Panc1 (cell line): ENCODE measurements at regions not wholly inside any gene's neighbourhood (a gene's known extent, or its start where the extent isn't known, plus 50 kb on each side); places are given as distances from the start of the nearest gene placed in this dataset.
"Not testable (repeated sequence)": the region's sequence is repeated elsewhere in the genome, so short reads cannot be mapped to it uniquely, and the experiment has no call there.

Experiments
- ATAC-seq: fragments of 200-7000 bp; cut with Tn5 transposase; 2 replicates; pipeline ENCODE4 v1.9.1; 2020; ENCODE audit warnings: mild to moderate bottlenecking, moderate library complexity
- BruUV-seq: library from RNA; stranded (reverse); fragments of 400-500 nt; replicated peaks from 2 replicates; lab custom pipeline; 2021; lab: Mats Ljungman, UMichigan
- CTCF ChIA-PET: fragments of 300-600 bp; sonication (Branson Sonifier 250); formaldehyde crosslinking; loops from one replicate; lab custom pipeline; 2022; ENCODE audit warnings: antibody characterized with exemption; lab: Charles Lee
- POLR2A ChIA-PET: fragments of 300-600 bp; sonication (Branson Sonifier 250); formaldehyde crosslinking; loops from one replicate; lab custom pipeline; 2022; ENCODE audit warnings: antibody characterized with exemption; lab: Charles Lee
- DNase-seq: peaks from one replicate; pipeline ENCODE4 v3.0.0-alpha.2; 2010; ENCODE audit warnings: low read depth, low spot score
- H3K27ac ChIP-seq: 2 replicates; pipeline ENCODE4 v1.5.1; 2011; ENCODE audit warnings: mild to moderate bottlenecking, low read length, inconsistent platforms
- H3K27me3 ChIP-seq: fragments of 200-500 bp; sonication (Bioruptor generic); 2 replicates; pipeline ENCODE4 v1.6.0; 2014; ENCODE audit warnings: low read length, inconsistent platforms; ENCODE audit not compliant: control insufficient read depth, insufficient read depth
- H3K36me3 ChIP-seq: fragments of 200-500 bp; sonication (Bioruptor generic); 2 replicates; pipeline ENCODE4 v1.5.1; 2014; ENCODE audit warnings: inconsistent platforms, mild to moderate bottlenecking, low read length, moderate library complexity; ENCODE audit not compliant: control insufficient read depth, insufficient read depth
- H3K4me1 ChIP-seq: 2 replicates; pipeline ENCODE4 v1.5.1; 2011; ENCODE audit warnings: inconsistent platforms, mild to moderate bottlenecking, low read length, moderate library complexity; ENCODE audit not compliant: control insufficient read depth, insufficient read depth
- H3K4me3 ChIP-seq, 2 experiments: 2 replicates each; pipeline ENCODE4 v1.5.1; 2011 to 2012; ENCODE audit warnings: low read depth in 2 of 2, low read length in 2 of 2, mild to moderate bottlenecking in 2 of 2, inconsistent platforms in 1 of 2, moderate library complexity in 1 of 2
- H3K9me3 ChIP-seq: fragments of 200-500 bp; sonication (Bioruptor generic); 2 replicates; pipeline ENCODE4 v1.5.1; 2014; ENCODE audit warnings: low read depth, mild to moderate bottlenecking, inconsistent platforms, low read length, moderate library complexity; ENCODE audit not compliant: control insufficient read depth, insufficient read depth
- POLR2AphosphoS5 ChIP-seq: IDR thresholded peaks from 2 replicates; pipeline ENCODE4 v1.6.1; 2012; ENCODE audit warnings: mild to moderate bottlenecking, low read depth, low read length, moderate library complexity
- REST ChIP-seq, 2 experiments: IDR thresholded peaks; 2 replicates each; pipeline ENCODE4 v1.6.1; 2011 to 2012; ENCODE audit warnings: low read depth in 2 of 2, control low read depth in 1 of 2, low read length in 1 of 2, mild to moderate bottlenecking in 1 of 2, moderate library complexity in 1 of 2; ENCODE audit not compliant: insufficient read depth in 1 of 2
- SIN3A ChIP-seq: IDR thresholded peaks from 2 replicates; pipeline ENCODE4 v1.6.1; 2012; ENCODE audit warnings: low read depth, mild to moderate bottlenecking, low read length, moderate library complexity, borderline replicate concordance; ENCODE audit not compliant: insufficient read depth
- TCF7L2 ChIP-seq: IDR thresholded peaks from 2 replicates; pipeline ENCODE4 v1.6.1; 2011; ENCODE audit warnings: mild to moderate bottlenecking, low read depth, low read length, inconsistent platforms
- in situ Hi-C: cut with HindIII; loops from 2 replicates; pipeline ENCODE4 v1.10.0; 2016; ENCODE audit warnings: low sequenced_read_pairs, low pct_unique_long_range_greater_than_20kb
- intact Hi-C: fragments of 100-400 bp; cut with micrococcal nuclease; formaldehyde crosslinking; loops from one replicate; pipeline ENCODE4 v1.10.0; 2022; ENCODE audit not compliant: unreplicated experiment
- TF ChIP-seq, protein P1 (sequence below): fragments of 450-650 bp; IDR thresholded peaks from 2 replicates; pipeline ENCODE4 v1.5.1; 2017; ENCODE audit warnings: mild to moderate bottlenecking

- Histone ChIP-seq H3K4me3 (no peak overlapping the region), H3K4me1 (no peaks in the 10 kb centered on the region), H3K36me3 (no peaks in the 10 kb centered on the region), H3K27ac (no peak overlapping the region), H3K27me3 (no peaks in the 10 kb centered on the region), H3K9me3 (no peaks in the 10 kb centered on the region)
- TF ChIP-seq SIN3A (no peak), TCF7L2 (no peak), POLR2AphosphoS5 (no peak), REST (IDR thresholded peaks at IDR 0.05; ENCODE audit: insufficient read depth in 1 of 2, low read depth in 2 of 2, low read length in 1 of 2) (no peak)
- TF ChIP-seq, protein P1, sequence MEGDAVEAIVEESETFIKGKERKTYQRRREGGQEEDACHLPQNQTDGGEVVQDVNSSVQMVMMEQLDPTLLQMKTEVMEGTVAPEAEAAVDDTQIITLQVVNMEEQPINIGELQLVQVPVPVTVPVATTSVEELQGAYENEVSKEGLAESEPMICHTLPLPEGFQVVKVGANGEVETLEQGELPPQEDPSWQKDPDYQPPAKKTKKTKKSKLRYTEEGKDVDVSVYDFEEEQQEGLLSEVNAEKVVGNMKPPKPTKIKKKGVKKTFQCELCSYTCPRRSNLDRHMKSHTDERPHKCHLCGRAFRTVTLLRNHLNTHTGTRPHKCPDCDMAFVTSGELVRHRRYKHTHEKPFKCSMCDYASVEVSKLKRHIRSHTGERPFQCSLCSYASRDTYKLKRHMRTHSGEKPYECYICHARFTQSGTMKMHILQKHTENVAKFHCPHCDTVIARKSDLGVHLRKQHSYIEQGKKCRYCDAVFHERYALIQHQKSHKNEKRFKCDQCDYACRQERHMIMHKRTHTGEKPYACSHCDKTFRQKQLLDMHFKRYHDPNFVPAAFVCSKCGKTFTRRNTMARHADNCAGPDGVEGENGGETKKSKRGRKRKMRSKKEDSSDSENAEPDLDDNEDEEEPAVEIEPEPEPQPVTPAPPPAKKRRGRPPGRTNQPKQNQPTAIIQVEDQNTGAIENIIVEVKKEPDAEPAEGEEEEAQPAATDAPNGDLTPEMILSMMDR, result no peak
- in situ Hi-C loops, result no loop called here
- no peak for DNase-seq
- no TSS peak for BruUV-seq
- CTCF ChIA-PET, result no interaction called here
- POLR2A ChIA-PET, result no interaction called here
- intact Hi-C loops, result no loop called here
- no peak for ATAC-seq
These were observed 386.5 kb upstream of the TPM1 start for GRCh38 chr15:62656071-62656470.

DNA sequence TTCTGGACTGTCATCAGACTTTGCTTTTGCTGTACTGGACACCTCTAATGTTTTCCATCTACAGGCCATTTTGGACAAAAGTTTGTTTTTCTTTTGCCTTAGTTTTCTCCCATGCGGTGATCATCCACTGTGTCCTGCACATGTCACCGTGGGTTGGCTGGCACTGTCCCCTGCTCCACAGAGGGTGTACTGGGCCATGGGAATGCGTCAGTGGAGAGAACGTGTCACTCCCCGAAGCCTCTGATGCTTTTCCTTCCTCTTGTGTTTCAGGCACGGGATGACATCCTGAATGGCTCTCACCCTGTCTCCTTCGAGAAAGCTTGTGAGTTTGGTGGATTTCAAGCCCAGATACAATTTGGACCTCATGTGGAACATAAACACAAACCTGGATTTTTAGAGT is 385.0 kb upstream of the TPM1 start:
- BruUV-seq, DNase-seq, H3K4me3 ChIP-seq, in situ Hi-C loops, H3K27me3 ChIP-seq, POLR2A ChIA-PET, intact Hi-C loops, H3K27ac ChIP-seq, H3K36me3 ChIP-seq, H3K9me3 ChIP-seq, H3K4me1 ChIP-seq, ATAC-seq: not testable (repeated sequence)
- CTCF ChIA-PET, result interaction anchor here (0.6 kb wide), 1 partner anchor 29 kb away, joined by 4 read pairs; no protein-coding TSS in a partner anchor

DNA sequence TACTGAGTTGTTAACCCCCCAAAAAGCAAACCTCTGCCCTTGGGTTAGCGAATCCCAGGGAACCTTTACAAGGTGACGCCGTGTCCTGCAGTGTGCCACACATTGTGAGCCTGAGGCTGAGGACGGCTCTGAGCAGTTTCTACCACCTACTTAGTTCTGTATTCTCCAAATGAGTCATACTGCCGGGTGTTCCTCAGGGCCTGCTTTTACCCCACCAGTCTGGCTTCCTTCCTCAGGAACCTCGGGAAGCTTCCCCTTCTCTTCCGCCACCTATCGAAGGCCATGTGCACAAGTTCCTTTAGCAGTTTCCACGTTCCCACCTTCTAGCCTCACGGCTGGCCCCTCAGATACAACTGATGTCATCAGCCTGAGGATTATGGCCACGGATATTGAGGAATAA is 384.0 kb upstream of the TPM1 start:
- CTCF ChIA-PET, result no interaction called here
- Histone ChIP-seq H3K9me3 (no peaks in the 10 kb centered on the region), H3K36me3 (no peaks in the 10 kb centered on the region), H3K27ac (no peak overlapping the region), H3K4me1 (no peaks in the 10 kb centered on the region), H3K27me3 (no peaks in the 10 kb centered on the region), H3K4me3 (no peak overlapping the region)
- intact Hi-C loops, result no loop called here
- BruUV-seq, result no TSS peak
- DNase-seq (no peak), ATAC-seq (no peak)
- in situ Hi-C loops, result no loop called here
- TF ChIP-seq POLR2AphosphoS5, result no peak
- TF ChIP-seq, protein P1, result no peak
- TF ChIP-seq TCF7L2, result no peak
- no peak for TF ChIP-seq SIN3A
- TF ChIP-seq REST (IDR thresholded peaks at IDR 0.05; ENCODE audit: insufficient read depth in 1 of 2, low read depth in 2 of 2, low read length in 1 of 2), result no peak
- POLR2A ChIA-PET, result no interaction called here
